ENCODE measurements at regions not wholly inside any gene's neighbourhood (a gene's known extent, or its start where the extent isn't known, plus 50 kb on each side); places are given as distances from the start of the nearest gene placed in this dataset.
A peak's percentile ranks its signal among the peaks of the same experiment; 100 is the strongest.

DNA sequence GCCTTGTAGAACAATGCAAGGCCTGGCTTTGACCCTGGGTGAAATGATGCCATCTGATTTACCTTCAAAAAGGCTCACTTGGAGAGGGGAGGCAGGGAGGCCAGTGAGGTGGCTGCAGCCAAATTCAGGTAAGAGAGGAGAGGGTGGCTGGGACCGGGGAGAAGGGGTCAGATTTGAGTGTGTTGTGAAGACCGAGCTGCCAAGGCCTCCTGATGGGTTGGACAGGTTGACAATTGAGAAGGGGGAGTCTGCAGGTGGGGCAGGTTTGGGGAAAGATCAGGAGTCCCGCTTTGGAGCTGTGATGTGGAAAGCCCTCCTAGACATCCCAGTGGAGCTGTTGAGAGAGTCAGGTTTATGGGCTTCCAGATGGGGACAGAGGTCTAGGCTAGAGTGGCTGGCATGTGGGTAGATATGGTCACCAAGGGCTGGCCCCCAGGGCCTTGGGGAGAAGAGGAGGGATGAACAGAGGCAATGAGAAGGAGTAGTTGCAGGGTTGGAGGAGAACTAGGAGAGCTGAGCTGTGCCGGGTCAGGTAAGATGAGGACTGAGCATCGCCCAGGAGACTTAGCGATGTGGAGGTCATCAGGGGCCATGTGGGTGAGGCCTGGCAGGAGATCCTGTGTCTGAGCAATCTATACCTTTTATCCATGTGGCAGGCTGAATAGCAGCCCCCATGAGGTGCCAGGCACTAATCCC is 70.5 kb upstream of the TOX2 start:
- no peak for ATAC-seq
- Mint-ChIP-seq H3K27me3 (peaks cover 32% of the 10 kb centered on the region), H3K9me3 (ENCODE audit: low read depth) (no peaks in the 10 kb centered on the region), H3K36me3 (no peaks in the 10 kb centered on the region), H3K4me1 (peaks cover 51% of the 10 kb centered on the region), H3K27ac (no peak overlapping the region), H3K4me3 (no peak overlapping the region)
- DNase-seq: peak; percentile 29
- CTCF ChIA-PET: interaction anchor here (1.2 to 5.0 kb wide), 4 partner anchors 93 to 245 kb away, joined by 3 to 30 read pairs (median 4); no protein-coding TSS in a partner anchor

GRCh38 chr20:43843096-43843964 is 71.3 kb upstream of the TOX2 start:
- Mint-ChIP-seq H3K9me3 (ENCODE audit: low read depth) (no peaks in the 10 kb centered on the region), H3K27ac (no peak overlapping the region), H3K36me3 (no peaks in the 10 kb centered on the region), H3K27me3 (peaks cover 32% of the 10 kb centered on the region), H3K4me1 (peaks cover 58% of the 10 kb centered on the region), H3K4me3 (no peak overlapping the region)
- DNase-seq (peak; percentile 31), ATAC-seq (no peak)
- CTCF ChIA-PET: interaction anchor here (0.9 to 5.0 kb wide), 4 partner anchors 9 to 237 kb away, joined by 3 to 30 read pairs (median 3); no protein-coding TSS in a partner anchor

DNA sequence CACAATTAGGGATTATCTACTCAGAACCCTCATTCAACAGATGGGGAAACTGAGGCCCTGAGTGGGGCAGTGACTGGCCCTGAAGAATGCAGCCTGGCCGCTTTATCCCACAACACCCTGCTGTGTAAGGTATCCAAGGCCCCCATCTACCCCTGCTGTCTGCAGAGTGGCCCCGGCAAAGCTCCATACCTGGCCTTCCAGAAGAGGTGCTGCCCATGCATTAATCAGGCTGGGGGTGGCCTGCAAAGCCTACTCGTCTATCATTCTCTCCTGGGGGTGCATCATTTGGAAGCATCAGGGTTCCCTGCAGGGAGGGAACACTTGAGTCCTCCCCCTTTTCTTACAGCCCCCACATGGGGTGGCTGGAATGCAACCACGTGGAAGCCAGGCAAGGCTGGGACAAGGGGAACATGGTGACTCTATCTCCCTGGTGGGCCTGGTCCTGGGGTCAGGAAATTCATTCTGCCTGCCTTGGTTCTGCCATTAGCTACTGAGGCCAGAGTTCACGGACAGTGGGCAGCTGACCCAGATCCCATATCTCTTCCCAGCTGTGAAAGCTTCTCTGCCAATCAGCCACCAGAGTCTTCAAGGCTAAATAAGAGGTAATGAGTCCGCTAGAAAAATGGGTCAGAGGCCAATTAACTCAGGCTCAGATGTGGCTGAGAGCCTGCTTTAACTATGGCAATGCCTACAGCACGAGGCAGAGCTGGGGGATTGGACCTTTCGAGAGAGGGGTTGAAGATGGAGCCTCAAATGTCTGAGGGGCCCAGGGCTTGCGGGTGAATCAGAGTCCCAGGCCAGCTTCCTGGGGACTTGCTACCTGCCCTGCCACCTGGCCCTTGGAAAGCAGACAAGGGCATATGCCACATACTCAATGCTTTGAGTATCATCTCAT is 72.3 kb upstream of the TOX2 start:
- ATAC-seq (no peak), DNase-seq (peak; percentile 37)
- CTCF ChIA-PET: interaction anchor here (0.9 to 5.0 kb wide), 5 partner anchors 10 to 238 kb away, joined by 3 to 30 read pairs (median 3); no protein-coding TSS in a partner anchor
- peaks cover 33% of the 10 kb centered on the region for H3K27me3 Mint-ChIP-seq
- no peak overlapping the region for H3K4me3 Mint-ChIP-seq
- H3K36me3 Mint-ChIP-seq: no peaks in the 10 kb centered on the region
- no peak overlapping the region for H3K27ac Mint-ChIP-seq
- no peaks in the 10 kb centered on the region for H3K9me3 Mint-ChIP-seq (ENCODE audit: low read depth)
- H3K4me1 Mint-ChIP-seq: peaks cover 68% of the 10 kb centered on the region

GRCh38 chr20:43840382-43841070 is 74.1 kb upstream of the TOX2 start:
- peaks cover 36% of the 10 kb centered on the region for H3K27me3 Mint-ChIP-seq
- peaks cover 58% of the 10 kb centered on the region for H3K4me1 Mint-ChIP-seq

DNA sequence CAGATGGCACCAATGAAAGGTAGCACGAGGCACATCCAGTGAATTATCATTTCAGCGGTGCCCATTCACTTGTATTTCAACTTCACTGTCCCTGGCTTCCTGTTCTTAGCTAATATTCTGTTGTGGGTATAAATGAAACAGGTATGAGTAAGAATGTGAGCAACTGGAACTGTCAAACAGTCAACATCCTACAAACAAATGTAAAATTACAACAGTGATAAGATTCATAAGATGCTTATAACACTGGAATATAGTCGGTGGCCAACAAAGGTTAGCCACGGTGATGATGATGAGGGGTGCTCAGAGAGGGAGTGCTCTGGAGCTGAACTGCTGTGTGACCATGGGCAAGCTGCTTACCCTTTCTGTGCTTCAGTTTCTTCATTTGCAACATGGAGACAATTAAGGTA is 74.9 kb upstream of the TOX2 start:
- Mint-ChIP-seq H3K4me1 (peaks cover 51% of the 10 kb centered on the region), H3K9me3 (ENCODE audit: low read depth) (no peaks in the 10 kb centered on the region), H3K27ac (peak overlapping the region; percentile 66), H3K36me3 (no peaks in the 10 kb centered on the region), H3K27me3 (peaks cover 37% of the 10 kb centered on the region), H3K4me3 (peak overlapping the region; percentile 31)
- peak; percentile 72 for ATAC-seq
- peak; percentile 61 for DNase-seq
- CTCF ChIA-PET: interaction anchor here (0.6 to 3.1 kb wide), 20 partner anchors 12 to 471 kb away, joined by 3 to 40 read pairs (median 4); partner anchors contain the start of gene FITM2

More at GRCh38 chr20:43840382-43841070, 74.1 kb upstream of the TOX2 start:
- ATAC-seq (peak; percentile 63), DNase-seq (peak; percentile 82)
- H3K27ac Mint-ChIP-seq: peak overlapping the region; percentile 66
- CTCF ChIA-PET: interaction anchor here (0.6 to 3.1 kb wide), 21 partner anchors 10 to 470 kb away, joined by 3 to 40 read pairs (median 4); partner anchors contain the start of gene FITM2
- H3K9me3 Mint-ChIP-seq (ENCODE audit: low read depth): no peaks in the 10 kb centered on the region
- no peaks in the 10 kb centered on the region for H3K36me3 Mint-ChIP-seq
- peak overlapping the region; percentile 31 for H3K4me3 Mint-ChIP-seq

GRCh38 chr20:43838703-43839060 is 76.0 kb upstream of the TOX2 start:
- H3K9me3 Mint-ChIP-seq (ENCODE audit: low read depth): no peaks in the 10 kb centered on the region
- H3K27me3 Mint-ChIP-seq: peaks cover 36% of the 10 kb centered on the region
- DNase-seq (peak; percentile 63), ATAC-seq (peak; percentile 20)
- no peak overlapping the region for H3K27ac Mint-ChIP-seq
- no peak overlapping the region for H3K4me3 Mint-ChIP-seq
- peaks cover 41% of the 10 kb centered on the region for H3K4me1 Mint-ChIP-seq
- H3K36me3 Mint-ChIP-seq: no peaks in the 10 kb centered on the region
- CTCF ChIA-PET: interaction anchor here (2.9 to 3.1 kb wide), 2 partner anchors 88 to 231 kb away, joined by 10 to 40 read pairs; no protein-coding TSS in a partner anchor

GRCh38 chr20:43837856-43838702 is 76.6 kb upstream of the TOX2 start:
- Mint-ChIP-seq H3K36me3 (no peaks in the 10 kb centered on the region), H3K4me3 (no peak overlapping the region), H3K27ac (no peak overlapping the region), H3K27me3 (peaks cover 31% of the 10 kb centered on the region), H3K9me3 (ENCODE audit: low read depth) (no peaks in the 10 kb centered on the region), H3K4me1 (peaks cover 39% of the 10 kb centered on the region)
- DNase-seq (no peak), ATAC-seq (no peak)
- CTCF ChIA-PET: interaction anchor here (2.9 to 3.1 kb wide), 2 partner anchors 87 to 231 kb away, joined by 10 to 40 read pairs; no protein-coding TSS in a partner anchor

GRCh38 chr20:43836790-43837189 is 77.9 kb upstream of the TOX2 start:
- H3K4me3 Mint-ChIP-seq: no peak overlapping the region
- no peak for DNase-seq
- H3K36me3 Mint-ChIP-seq: no peaks in the 10 kb centered on the region
- no peaks in the 10 kb centered on the region for H3K9me3 Mint-ChIP-seq (ENCODE audit: low read depth)
- no peak for ATAC-seq
- CTCF ChIA-PET: no interaction called here
- H3K27me3 Mint-ChIP-seq: peaks cover 34% of the 10 kb centered on the region
- no peak overlapping the region for H3K27ac Mint-ChIP-seq
- peaks cover 39% of the 10 kb centered on the region for H3K4me1 Mint-ChIP-seq

GRCh38 chr20:43835944-43836508 is 78.6 kb upstream of the TOX2 start:
- H3K27me3 Mint-ChIP-seq: peaks cover 33% of the 10 kb centered on the region
- no peaks in the 10 kb centered on the region for H3K36me3 Mint-ChIP-seq
- DNase-seq: no peak
- H3K27ac Mint-ChIP-seq: no peak overlapping the region
- CTCF ChIA-PET: no interaction called here
- peaks cover 36% of the 10 kb centered on the region for H3K4me1 Mint-ChIP-seq
- H3K4me3 Mint-ChIP-seq: no peak overlapping the region
- no peaks in the 10 kb centered on the region for H3K9me3 Mint-ChIP-seq (ENCODE audit: low read depth)
- no peak for ATAC-seq

DNA sequence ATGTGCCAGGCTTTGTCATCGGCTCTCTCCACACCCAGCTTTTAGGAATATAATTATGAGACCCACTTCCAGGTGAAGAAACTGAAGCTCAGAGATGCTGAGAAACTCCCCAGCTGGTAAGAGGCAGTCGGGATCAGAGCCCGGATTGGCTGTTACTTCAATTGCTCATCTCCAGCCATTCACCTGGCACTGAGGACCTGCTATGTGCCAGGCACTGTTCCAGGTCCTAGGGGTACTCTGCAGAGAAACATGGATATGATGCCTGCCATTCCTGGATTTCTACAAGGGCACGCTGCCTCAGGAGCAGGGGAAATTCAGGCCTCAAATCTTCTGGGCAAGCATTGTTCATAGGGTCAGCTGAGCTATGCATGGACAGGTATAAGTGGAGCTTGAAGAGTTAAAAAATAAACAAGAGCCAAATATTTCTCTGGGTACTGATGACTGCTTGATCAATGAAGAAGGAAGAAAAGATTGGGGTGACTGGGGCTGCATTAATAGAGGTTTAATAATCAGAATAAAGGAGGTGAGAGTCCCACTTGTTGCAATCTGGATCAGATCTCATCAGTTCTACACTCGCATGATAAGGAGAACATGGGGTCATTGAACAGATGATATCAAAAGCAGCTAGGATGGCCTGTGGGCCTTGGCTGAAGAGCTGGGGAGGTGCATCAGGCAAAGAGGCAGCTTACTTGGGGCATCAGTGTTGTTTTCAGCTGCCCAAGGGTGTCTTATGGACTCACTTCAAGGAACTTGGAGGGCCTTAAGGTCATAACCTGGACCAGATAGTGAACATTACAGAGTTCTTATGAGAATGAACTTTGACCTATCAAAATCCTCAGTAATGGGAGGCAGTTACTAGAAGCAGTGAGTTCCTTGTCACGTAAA is 80.9 kb upstream of the TOX2 start:
- H3K36me3 Mint-ChIP-seq: no peaks in the 10 kb centered on the region
- DNase-seq: no peak
- ATAC-seq: no peak
- H3K27ac Mint-ChIP-seq: no peak overlapping the region
- H3K4me1 Mint-ChIP-seq: peaks cover 14% of the 10 kb centered on the region
- H3K9me3 Mint-ChIP-seq (ENCODE audit: low read depth): no peaks in the 10 kb centered on the region
- CTCF ChIA-PET: interaction anchor here (1.8 kb wide), 1 partner anchor 83 kb away, joined by 4 read pairs; no protein-coding TSS in a partner anchor
- H3K4me3 Mint-ChIP-seq: no peak overlapping the region
- peaks cover 40% of the 10 kb centered on the region for H3K27me3 Mint-ChIP-seq

GRCh38 chr20:43832961-43833360 is 81.7 kb upstream of the TOX2 start:
- no peak for DNase-seq
- Mint-ChIP-seq H3K27ac (no peak overlapping the region), H3K4me1 (peaks cover 6% of the 10 kb centered on the region), H3K36me3 (no peaks in the 10 kb centered on the region), H3K9me3 (ENCODE audit: low read depth) (no peaks in the 10 kb centered on the region), H3K4me3 (no peak overlapping the region), H3K27me3 (peaks cover 44% of the 10 kb centered on the region)
- ATAC-seq: no peak
- CTCF ChIA-PET: no interaction called here
